SK-N-SH (cell line): ENCODE measurements at regions not wholly inside any gene's neighbourhood (a gene's known extent, or its start where the extent isn't known, plus 50 kb on each side); places are given as distances from the start of the nearest gene placed in this dataset.
"Not testable (repeated sequence)": the region's sequence is repeated elsewhere in the genome, so short reads cannot be mapped to it uniquely, and the experiment has no call there.

Experiments
- JUND ChIP-seq: IDR thresholded peaks from 2 replicates; pipeline ENCODE4 v1.4.0; 2012
- TAF1 ChIP-seq: IDR thresholded peaks from 2 replicates; pipeline ENCODE4 v1.6.1; 2012; ENCODE audit warnings: low read depth, mild to moderate bottlenecking, low read length, moderate library complexity, borderline replicate concordance
- YY1 ChIP-seq: IDR thresholded peaks from 2 replicates; pipeline ENCODE4 v1.4.0; 2012; ENCODE audit warnings: low read depth, mild to moderate bottlenecking
- TF ChIP-seq, protein P1 (sequence below): IDR thresholded peaks from 2 replicates; pipeline ENCODE4 v1.4.0; 2012; ENCODE audit warnings: low read depth, borderline replicate concordance
- TF ChIP-seq, protein P2 (sequence below): fragments of 200-600 bp; sonication (generic); IDR thresholded peaks from 2 replicates; pipeline ENCODE4 v1.6.1; 2017; ENCODE audit warnings: antibody characterized with exemption, mild to moderate bottlenecking, moderate library complexity

DNA sequence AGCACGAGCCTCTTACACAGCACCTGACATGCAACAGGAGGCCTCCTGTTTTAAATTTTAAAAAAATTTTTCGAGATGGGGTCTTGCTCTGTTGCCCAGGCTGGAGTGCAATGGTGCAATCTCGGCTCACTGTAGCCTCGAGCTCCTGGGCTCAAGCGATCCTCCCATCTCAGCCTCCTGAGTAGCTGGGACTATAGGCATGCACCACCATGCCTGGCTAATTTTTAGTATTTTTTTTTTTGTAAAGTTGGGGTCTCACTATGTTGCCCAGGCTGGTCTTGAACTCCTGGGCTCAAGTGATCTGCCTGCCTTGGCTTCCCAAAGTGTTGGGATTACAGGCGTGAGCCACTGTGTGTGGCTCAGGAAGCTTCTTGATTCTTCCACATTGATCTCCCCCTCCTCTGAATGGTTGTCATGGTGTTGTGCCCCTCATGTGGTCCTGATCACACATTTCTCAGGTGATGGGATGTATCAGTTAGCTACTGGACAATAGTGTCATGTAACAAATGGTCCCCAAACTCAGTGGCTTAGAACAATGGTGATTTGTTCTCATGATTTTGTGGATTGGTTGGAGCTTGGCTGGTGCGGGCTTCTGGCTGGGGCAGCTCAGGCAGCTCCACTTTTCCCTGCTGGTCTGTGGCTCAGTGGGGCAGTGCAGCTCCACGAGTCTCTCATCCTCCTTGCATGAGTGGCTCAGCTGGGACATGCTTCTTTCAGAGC lies 81.0 kb downstream of the RPS6KA4 start:
- TF ChIP-seq, protein P1, sequence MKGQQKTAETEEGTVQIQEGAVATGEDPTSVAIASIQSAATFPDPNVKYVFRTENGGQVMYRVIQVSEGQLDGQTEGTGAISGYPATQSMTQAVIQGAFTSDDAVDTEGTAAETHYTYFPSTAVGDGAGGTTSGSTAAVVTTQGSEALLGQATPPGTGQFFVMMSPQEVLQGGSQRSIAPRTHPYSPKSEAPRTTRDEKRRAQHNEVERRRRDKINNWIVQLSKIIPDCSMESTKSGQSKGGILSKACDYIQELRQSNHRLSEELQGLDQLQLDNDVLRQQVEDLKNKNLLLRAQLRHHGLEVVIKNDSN, result not testable (repeated sequence)
- TF ChIP-seq, protein P2, sequence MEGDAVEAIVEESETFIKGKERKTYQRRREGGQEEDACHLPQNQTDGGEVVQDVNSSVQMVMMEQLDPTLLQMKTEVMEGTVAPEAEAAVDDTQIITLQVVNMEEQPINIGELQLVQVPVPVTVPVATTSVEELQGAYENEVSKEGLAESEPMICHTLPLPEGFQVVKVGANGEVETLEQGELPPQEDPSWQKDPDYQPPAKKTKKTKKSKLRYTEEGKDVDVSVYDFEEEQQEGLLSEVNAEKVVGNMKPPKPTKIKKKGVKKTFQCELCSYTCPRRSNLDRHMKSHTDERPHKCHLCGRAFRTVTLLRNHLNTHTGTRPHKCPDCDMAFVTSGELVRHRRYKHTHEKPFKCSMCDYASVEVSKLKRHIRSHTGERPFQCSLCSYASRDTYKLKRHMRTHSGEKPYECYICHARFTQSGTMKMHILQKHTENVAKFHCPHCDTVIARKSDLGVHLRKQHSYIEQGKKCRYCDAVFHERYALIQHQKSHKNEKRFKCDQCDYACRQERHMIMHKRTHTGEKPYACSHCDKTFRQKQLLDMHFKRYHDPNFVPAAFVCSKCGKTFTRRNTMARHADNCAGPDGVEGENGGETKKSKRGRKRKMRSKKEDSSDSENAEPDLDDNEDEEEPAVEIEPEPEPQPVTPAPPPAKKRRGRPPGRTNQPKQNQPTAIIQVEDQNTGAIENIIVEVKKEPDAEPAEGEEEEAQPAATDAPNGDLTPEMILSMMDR, result not testable (repeated sequence)
- not testable (repeated sequence) for TF ChIP-seq TAF1, YY1, JUND
